Activated CD4-positive, alpha-beta T cell treated with anti-CD3 and anti-CD28 coated beads, Interleukin-10, Interleukin-2, amounts not matched to agents 100 ng/mL and 50 ng/mL, durations not matched to agents 16 hours and 8 hours (primary cell): ENCODE measurements at regions not wholly inside any gene's neighbourhood (a gene's known extent, or its start where the extent isn't known, plus 50 kb on each side); places are given as distances from the start of the nearest gene placed in this dataset.
"Not testable (repeated sequence)": the region's sequence is repeated elsewhere in the genome, so short reads cannot be mapped to it uniquely, and the experiment has no call there.

Experiments used
- DNase-seq: peaks from one replicate; pipeline ENCODE4 v3.0.0-alpha.2; 2020

DNA sequence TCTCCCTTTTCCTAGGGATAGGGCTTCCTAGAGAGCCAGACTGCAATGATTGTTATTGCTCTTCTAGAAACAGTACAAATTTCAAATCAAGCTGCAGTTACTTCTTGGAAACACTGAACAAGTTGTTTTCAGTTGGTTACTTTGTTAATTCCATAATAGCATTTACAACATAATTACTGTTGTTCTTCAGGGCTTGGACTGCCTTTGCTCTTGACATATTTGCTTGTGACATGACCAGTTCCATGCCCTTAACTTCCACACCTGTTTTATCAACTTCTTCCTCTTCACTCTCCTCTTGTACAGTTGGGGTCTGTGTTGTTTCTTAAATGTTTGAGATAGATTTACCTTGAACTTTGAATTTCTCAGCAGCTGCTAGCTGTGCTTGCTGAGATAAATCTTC lies 104.4 kb downstream of the SEC23IP start:
- DNase-seq, result no peak

DNA sequence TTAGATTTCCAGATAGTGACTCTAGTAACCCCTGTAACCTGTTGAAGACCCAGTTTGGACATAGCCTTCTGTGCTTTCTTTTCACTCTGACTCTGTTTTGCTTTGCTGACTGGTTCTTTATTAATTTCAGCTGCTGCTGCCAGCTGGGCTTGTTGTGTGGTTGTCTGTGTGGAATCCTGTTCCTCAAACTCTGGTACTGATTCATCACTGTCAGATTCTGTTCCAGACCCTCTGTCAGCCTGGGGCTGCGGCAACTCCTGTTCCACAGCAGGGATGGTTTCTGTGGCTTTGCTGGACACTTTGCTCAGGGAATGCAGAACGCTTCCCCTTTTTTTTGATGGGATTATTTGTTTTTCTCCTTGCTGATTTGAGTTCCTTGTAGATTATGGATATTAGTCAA lies 104.9 kb downstream of the SEC23IP start:
- no peak for DNase-seq

DNA sequence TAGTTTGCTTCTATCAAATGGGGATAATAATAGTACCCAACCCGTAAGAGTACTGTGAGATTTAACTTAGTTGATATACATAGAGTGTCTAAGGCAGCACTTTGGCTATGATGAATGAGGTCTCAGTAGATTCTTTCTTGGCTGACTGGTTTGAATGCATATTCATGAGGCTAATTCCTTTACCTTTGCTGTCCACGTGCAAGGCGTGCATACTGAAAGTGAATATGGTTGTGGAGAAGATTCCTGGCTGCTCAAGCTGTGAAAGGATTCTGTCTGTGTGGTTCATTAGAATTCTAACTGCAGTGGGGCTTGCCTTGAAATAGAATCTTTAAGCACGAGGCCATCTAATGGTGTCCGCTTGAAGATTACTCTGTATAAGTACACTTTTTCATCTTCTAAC lies 110.3 kb downstream of the SEC23IP start:
- no peak for DNase-seq

DNA sequence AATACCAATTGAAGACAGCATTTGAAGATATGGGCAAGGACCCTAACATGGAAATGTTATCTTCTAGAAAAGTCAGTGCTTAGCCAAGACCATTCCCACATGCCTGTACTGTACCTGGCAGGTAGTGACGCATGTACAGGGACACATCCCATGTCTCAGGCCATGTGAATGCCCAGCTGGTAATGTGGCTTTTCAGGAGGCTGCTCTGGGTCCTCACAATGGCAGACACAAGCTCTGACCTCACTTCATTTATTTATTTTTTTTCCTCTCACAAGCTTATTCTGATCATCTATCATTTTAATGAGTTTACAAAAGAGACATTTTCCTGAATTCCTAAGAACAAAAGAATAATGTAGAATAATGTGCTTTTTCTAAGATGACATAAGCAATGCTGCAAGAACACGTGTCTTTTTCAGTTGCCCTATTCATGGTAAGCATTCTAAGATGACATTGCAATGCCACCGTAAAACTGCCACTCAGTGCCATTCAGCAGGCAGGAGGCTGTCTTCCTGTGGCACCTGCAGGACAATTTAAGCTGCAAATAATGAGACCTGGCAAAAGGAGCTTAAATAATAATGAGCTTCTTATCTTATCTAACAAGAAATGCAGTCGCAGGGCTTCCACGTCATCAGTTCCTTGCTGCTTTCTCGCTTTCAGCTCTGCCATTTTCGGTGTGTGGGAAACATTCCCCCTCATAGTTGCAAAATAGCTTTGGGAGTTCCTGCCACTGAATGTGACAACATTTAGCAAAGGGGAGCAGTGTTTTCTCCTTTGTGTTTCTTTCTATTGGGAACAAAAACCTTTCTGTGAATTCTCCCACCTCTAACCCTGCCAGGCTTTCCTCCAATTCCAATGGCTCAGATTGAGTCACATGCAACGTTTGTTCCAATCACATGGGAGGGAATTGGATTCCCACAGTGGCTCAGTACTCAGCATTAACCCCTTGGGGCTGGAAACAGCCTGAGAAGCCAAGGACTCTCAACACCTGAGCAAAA lies 113.0 kb downstream of the SEC23IP start:
- DNase-seq, result no peak

GRCh38 chr10:120007261-120007660 lies 114.7 kb downstream of the SEC23IP start:
- no peak for DNase-seq

DNA sequence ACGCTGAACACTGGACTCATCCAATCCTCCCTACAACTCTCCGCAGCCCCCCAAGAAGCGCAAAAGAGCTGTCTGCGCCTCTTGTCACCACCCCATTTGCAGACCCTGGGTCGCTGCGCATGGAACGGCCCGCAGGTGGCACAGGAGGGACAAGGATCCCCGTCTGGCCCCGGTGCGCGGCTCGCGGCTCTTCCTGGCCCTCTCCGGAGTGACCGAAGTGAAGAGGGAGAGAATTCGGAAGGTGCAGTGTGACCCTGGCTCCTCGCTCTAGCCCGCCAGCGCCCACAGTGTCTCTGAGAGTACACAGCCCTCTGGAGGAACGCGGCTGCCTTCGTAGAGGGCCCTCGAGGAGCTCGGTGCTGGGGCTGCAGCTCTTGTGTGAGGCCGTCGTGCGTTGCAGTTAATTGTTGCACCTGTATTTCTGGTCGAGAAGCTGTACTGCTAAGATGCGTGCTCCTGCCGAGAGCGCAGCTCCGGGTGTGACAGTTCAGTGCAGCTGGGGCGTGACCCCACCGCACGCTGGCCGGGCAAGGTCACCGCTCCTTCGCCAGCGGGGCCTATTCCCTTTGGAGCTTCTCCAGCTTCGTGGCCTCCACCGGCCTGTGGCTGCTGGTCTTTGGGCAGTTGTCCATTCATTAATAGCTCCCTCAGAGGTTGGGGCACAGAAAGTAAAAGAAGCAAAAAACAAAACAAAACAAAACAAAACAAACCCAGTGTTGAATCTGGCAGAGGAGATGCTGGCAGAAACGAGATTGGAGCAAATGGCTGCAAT lies 119.0 kb downstream of the SEC23IP start:
- DNase-seq, result no peak

DNA sequence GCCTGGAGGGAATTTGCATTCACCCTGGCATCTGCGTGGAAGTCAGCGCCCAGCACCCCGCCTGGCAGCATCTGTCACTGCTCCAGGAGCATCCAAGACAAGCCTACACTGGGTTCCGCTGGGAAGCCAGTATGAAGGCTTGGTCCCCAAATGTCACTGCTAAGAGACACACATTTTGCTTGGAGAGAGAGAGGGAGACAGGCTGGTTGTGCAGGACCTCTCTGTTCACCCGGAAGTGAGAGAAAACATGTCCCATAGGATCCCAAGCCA lies 119.5 kb downstream of the SEC23IP start:
- no peak for DNase-seq

DNA sequence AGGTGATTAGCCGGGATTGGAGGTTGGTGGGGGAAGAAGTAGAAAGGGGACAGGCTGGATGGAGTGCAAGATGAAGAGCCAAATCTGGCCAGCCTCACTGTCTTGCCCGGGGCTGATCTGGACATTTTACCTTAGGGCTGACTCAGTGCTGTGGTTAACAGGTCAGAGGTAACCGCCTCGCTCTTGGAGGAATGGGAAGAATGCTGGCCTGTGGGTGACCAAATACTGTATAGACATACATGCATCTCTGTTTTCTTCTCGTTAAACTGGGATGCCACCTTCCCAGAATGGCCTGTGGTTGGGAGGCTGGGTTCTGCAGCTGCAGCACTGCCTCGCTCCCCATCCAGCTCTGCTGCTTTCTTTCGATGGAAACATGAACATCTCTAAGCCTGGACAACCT lies 120.0 kb downstream of the SEC23IP start:
- DNase-seq, result no peak

- DNase-seq, result no peak
These were observed 121.5 kb downstream of the SEC23IP start for GRCh38 chr10:120014031-120014430.

GRCh38 chr10:120015064-120015463 lies 122.5 kb downstream of the SEC23IP start:
- DNase-seq, result no peak

DNA sequence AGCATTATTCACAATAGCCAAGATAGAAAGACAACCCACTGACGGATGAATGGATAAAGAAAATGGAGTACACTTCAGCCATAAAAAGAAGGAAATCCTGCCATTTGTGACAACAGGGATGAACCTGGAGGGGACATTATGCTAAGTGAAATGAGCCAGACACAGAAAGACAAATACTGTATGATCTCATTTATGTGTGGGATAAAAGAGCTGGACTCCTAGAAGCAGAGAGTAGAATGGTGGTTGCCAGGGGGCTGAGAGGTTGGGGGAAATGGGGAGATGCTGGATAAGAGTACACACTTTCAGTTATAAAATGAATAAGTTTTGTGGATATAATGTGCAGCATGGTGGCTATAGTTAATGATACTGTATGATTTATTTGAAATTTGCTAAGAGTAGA lies 124.4 kb downstream of the SEC23IP start:
- DNase-seq, result no peak

DNA sequence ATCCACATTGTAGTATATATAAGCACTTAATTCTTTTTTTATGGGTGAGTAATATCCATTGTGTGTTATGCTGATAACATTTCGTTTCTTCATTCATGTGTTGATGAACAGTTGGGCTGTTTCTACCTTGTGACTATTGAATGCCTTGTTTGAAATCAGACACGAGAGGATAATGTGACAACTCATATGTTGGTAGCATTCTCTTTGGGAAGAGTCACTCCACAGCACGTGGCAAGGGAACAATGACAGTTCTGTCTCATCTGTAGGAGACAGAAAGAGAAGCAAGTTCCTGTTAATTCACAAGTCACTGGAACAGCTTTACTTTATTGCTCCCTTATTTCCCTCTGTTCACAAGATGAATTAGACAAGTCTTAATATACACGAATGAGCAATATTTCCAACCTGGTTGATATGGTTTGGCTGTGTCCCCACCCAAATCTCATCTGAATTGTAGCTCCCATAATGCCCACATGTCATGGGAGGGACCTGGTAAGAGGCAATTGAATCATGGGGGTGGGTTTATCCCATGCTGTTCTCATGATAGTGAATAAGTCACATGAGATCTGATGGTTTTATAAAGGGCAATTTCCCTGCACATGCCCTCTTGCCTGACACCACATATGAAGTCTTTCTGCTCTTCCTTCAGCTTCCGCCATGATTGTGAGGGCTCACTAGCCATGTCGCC lies 125.3 kb downstream of the SEC23IP start:
- no peak for DNase-seq

DNA sequence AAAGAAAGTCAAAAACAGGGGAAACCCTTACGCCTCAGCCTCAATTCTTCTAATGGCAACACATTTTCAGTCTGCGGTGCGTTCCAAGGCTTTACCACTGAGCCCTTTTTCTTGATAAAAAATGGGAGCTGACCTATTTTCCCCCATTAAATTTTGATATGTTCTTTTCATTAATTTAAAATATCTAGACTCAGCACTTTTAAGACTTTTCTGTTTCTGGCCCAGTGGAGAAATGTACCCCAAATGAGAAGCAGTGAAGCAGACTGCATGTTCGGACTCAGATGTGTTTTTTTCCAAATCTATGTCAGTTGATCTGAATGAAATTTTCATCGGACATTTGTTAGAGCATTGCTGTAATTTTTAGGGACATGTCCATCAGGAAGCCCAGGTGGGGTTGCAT lies 126.2 kb downstream of the SEC23IP start:
- no peak for DNase-seq

GRCh38 chr10:120019568-120019967 lies 127.0 kb downstream of the SEC23IP start:
- DNase-seq, result no peak

- no peak for DNase-seq
These were observed 129.8 kb downstream of the SEC23IP start for GRCh38 chr10:120022357-120022756.

- DNase-seq, result no peak
These were observed 141.7 kb downstream of the SEC23IP start for GRCh38 chr10:120034236-120034635.

DNA sequence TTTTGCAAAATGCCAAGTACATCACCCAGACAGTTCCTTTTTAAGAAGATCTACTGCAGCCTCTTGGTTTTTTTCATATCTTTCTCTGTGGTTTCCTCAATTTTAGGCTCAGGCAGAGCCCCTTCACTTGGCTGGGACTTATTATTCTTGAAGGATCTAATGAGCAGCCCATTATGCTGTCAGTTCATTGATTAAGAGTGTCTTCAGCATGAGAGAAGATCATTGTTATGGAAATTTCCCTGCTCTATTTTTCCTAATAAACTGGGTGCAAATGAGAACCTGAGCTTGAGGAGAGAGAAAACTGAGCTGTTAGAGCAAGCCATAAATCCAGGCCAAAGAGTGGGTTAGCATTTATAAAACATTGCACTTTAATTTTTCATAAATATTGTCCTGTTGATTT lies 146.5 kb downstream of the SEC23IP start:
- DNase-seq, result no peak

GRCh38 chr10:120039826-120040225 lies 147.3 kb downstream of the SEC23IP start:
- no peak for DNase-seq

DNA sequence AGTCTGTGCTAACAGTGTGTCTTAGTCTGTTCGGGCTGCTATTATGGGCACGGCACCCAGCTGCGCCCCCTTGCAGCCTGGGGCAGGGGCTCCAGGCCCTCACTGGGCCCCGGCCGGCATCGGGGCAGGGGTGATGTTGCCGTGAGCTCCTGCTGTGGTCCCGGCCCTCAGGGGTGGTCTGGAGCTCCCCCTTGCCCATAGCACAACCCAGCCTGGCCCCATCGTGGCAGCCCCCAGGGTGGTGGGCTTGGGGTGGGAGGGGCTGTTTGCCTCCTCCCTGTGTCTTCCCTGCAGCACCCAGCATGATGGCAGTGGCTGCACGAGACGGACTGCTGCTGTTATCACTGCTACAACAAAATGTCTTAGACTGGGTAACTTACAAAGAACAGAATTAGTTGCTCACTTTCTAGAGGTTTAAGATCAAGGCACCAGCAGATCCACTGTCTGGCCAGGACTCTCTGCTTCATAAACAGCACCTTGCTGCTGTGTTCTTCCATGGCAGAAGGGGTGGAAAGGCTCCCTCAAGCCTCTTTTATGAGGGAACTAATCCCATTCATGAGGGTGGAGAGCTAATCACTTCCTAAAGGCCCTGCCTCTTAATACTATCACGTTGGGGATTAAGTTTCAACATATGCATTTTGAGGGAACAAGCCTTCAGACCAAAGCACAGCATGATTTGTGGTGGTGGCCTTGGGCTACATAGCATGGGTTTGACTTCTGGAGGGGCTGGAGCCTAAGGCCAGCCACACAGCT lies 149.5 kb downstream of the SEC23IP start:
- DNase-seq, result no peak

DNA sequence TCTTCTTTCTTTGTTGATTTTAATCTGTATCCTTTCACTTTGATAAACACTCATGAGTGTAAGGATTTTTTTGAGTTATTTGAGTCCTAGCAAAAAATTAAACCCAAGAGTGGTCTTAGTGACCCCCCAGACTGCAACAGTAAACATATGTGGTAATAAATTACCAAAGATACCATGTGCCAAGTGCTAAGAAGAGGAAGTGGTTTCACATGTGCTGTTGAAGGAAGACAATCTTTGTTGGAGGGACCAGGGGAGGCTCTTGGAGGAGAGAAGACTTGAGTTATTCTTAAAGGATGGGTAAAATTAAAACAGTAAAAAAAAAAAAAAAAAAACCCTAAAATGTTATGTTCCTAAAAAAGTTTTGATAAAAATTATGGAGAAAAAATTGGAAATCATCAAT lies 150.2 kb downstream of the SEC23IP start:
- no peak for DNase-seq

GRCh38 chr10:120047373-120047772 lies 154.8 kb downstream of the SEC23IP start:
- not testable (repeated sequence) for DNase-seq

DNA sequence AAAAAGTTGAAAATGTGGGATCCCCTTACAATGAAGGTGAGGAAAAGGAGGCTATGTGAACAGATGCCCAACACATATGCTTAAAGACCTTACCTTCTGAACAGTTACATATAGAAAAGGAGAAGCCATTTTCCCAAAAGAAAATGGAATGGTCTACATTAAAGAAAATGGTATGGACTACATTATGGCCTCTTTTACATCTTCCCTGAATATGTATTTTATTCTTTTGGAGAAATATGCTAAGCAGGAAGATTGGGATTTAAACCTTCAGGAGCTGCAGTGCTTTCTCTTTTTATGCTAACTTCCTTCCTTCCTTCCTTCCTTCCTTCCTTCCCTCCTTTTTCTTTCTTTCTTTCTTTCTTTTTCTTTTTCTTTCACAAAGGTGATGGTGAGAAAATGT lies 155.4 kb downstream of the SEC23IP start:
- DNase-seq, result no peak

GRCh38 chr10:120048391-120048790 lies 155.9 kb downstream of the SEC23IP start:
- DNase-seq, result no peak
